ENCODE measurements at regions not wholly inside any gene's neighbourhood (a gene's known extent, or its start where the extent isn't known, plus 50 kb on each side); places are given as distances from the start of the nearest gene placed in this dataset.
"Not testable (repeated sequence)": the region's sequence is repeated elsewhere in the genome, so short reads cannot be mapped to it uniquely, and the experiment has no call there.

GRCh38 chr15:89015412-89016097 is 72.7 kb upstream of the ABHD2 start:
- no peak overlapping the region for H3K4me3 ChIP-seq (replicated peaks in 1 of 2; ENCODE audit: low read depth in 2 of 2, low read length in 2 of 2)
- DNase-seq (ENCODE audit: low read depth in 2 of 2) = no peak
- TF ChIP-seq CTCF (IDR thresholded peaks at IDR 0.05; ENCODE audit: low read depth, low read length) = no peak

GRCh38 chr15:89016549-89017041 is 71.7 kb upstream of the ABHD2 start:
- no peak overlapping the region for H3K4me3 ChIP-seq (replicated peaks in 1 of 2; ENCODE audit: low read depth in 2 of 2, low read length in 2 of 2)
- no peak for TF ChIP-seq CTCF (IDR thresholded peaks at IDR 0.05; ENCODE audit: low read depth, low read length)
- DNase-seq (ENCODE audit: low read depth in 2 of 2) = peak; percentile 37 to 43

DNA sequence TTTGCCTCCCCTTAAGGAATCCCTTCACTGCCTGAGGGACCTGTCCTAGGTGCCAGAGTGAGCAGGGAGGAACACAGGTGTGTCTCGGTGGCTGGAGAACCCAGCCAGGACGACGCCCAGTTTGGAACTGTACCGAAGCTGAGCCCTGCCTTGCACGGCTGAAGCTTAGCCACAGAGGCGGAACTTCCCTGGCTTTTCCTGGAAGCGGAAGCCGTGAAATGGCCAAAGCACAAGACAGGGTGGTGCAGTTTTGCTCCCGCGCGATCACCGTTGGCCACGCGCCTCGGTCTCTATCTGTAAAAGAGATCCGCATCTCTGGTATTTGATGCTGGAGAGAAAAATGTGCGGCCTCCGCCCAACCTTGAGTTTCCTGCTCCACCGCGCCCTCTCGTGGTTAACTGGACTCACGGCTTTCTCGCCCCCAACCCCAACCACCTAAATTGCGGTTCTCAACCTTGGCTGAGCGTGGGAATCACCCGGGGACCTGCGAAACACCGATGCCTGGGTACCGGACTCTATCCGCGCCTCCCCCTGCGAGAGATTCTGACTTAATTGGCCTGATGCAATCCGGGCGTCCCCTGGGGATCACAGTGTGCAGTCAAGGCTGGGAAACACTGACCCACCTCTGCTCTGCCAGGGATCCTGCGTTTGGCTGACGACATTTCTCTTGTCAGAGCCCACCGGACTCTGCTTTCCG is 70.7 kb upstream of the ABHD2 start:
- peak; percentile 82 to 91 for DNase-seq (ENCODE audit: low read depth in 2 of 2)
- TF ChIP-seq CTCF (IDR thresholded peaks at IDR 0.05; ENCODE audit: low read depth, low read length) = peak; percentile 85
- peak overlapping the region; percentile 22 to 45 for H3K4me3 ChIP-seq (replicated peaks in 1 of 2; ENCODE audit: low read depth in 2 of 2, low read length in 2 of 2)

- TF ChIP-seq CTCF (IDR thresholded peaks at IDR 0.05; ENCODE audit: low read depth, low read length) = no peak
- peak; percentile 60 to 91 for DNase-seq (ENCODE audit: low read depth in 2 of 2)
- H3K4me3 ChIP-seq (replicated peaks in 1 of 2; ENCODE audit: low read depth in 2 of 2, low read length in 2 of 2) = no peak overlapping the region
Observed at GRCh38 chr15:89018207-89018606, 70.0 kb upstream of the ABHD2 start.

- H3K4me3 ChIP-seq (replicated peaks in 1 of 2; ENCODE audit: low read depth in 2 of 2, low read length in 2 of 2) = no peak overlapping the region
- no peak for TF ChIP-seq CTCF (IDR thresholded peaks at IDR 0.05; ENCODE audit: low read depth, low read length)
- DNase-seq (ENCODE audit: low read depth in 2 of 2) = no peak
Observed at GRCh38 chr15:89019436-89019835, 68.8 kb upstream of the ABHD2 start.

DNA sequence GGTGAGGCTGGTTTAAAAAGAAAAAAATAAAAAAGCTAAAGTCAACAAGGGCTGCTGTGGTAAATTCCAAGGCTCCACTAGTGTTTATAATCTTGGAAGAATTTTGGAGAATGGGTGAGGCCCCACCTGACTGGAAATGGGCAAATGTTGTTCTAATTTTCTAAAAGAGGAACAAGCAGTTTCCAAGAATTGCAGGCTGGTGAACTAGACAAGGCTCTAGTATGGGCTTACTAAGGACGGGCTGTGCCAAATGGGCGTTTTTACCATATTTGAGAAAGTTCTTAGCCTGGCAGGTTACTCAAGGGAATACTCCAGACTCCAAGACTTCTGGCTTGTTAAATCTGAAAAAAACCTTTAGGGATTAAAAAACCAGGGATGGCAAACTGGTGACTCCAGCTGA is 67.0 kb upstream of the ABHD2 start:
- DNase-seq (ENCODE audit: low read depth in 2 of 2) = peak in 1 of 2 donors; percentile 8
- no peak for TF ChIP-seq CTCF (IDR thresholded peaks at IDR 0.05; ENCODE audit: low read depth, low read length)
- H3K4me3 ChIP-seq (replicated peaks in 1 of 2; ENCODE audit: low read depth in 2 of 2, low read length in 2 of 2) = no peak overlapping the region

GRCh38 chr15:89021886-89022285 is 66.4 kb upstream of the ABHD2 start:
- not testable (repeated sequence) for DNase-seq (ENCODE audit: low read depth in 2 of 2); H3K4me3 ChIP-seq (replicated peaks in 1 of 2; ENCODE audit: low read depth in 2 of 2, low read length in 2 of 2)

All from cardiac fibroblast (primary cell).